Suprapubic skin (tissue), 4 donors: ENCODE measurements at regions not wholly inside any gene's neighbourhood (a gene's known extent, or its start where the extent isn't known, plus 50 kb on each side); places are given as distances from the start of the nearest gene placed in this dataset.

Source experiments
- DNase-seq, 2 donors: peaks; one replicate each; pipeline ENCODE4 v3.0.0-alpha.2; 2019; ENCODE audit warnings: low spot score in 2 of 2
- H3K27ac ChIP-seq: fragments of 200-600 bp; sonication (generic); one replicate; pipeline ENCODE4 v1.5.1; 2019
- H3K27me3 ChIP-seq: fragments of 200-600 bp; sonication (generic); one replicate; pipeline ENCODE4 v1.5.1; 2019
- H3K36me3 ChIP-seq: fragments of 200-600 bp; sonication (generic); one replicate; pipeline ENCODE4 v1.5.1; 2019
- H3K4me1 ChIP-seq: fragments of 200-600 bp; sonication (generic); one replicate; pipeline ENCODE4 v1.5.1; 2019
- H3K4me3 ChIP-seq: fragments of 200-600 bp; sonication (generic); one replicate; pipeline ENCODE4 v1.5.1; 2019; ENCODE audit warnings: mild to moderate bottlenecking
- H3K9me3 ChIP-seq: fragments of 200-600 bp; sonication (generic); one replicate; pipeline ENCODE4 v1.5.1; 2019
- CTCF ChIP-seq, 2 donors: fragments of 200-600 bp in 1 of 2; fragments of 450-650 bp in 1 of 2; sonication (generic) in 1 of 2; IDR thresholded peaks; one replicate each; pipeline ENCODE4 v1.5.1; 2016 to 2019; ENCODE audit warnings: antibody characterized with exemption in 2 of 2, mild to moderate bottlenecking in 1 of 2, moderate library complexity in 1 of 2
- EP300 ChIP-seq: sonication (generic); formaldehyde crosslinking; IDR thresholded peaks from one replicate; pipeline ENCODE4 v1.6.1; 2017; ENCODE audit warnings: antibody characterized with exemption
- POLR2A ChIP-seq, 2 donors: fragments of 450-650 bp; IDR thresholded peaks; one replicate each; pipeline ENCODE4 v1.6.1; 2017; ENCODE audit warnings: antibody characterized with exemption in 2 of 2, mild to moderate bottlenecking in 2 of 2, moderate library complexity in 2 of 2
- POLR2AphosphoS5 ChIP-seq, 3 donors: sonication (generic); formaldehyde crosslinking; IDR thresholded peaks; one replicate each; pipeline ENCODE4 v1.6.1; 2017; ENCODE audit warnings: antibody characterized with exemption in 3 of 3
- WGBS: methylation state at CpG from one replicate; pipeline ENCODE4 v1.1.5; 2018; 5-methylcytosine and 5-hydroxymethylcytosine counted together

- Histone ChIP-seq H3K27me3 (no peaks in the 10 kb centered on the region), H3K27ac (no peak overlapping the region), H3K4me3 (no peak overlapping the region), H3K4me1 (no peaks in the 10 kb centered on the region), H3K36me3 (no peaks in the 10 kb centered on the region), H3K9me3 (peaks cover 7% of the 10 kb centered on the region)
- DNase-seq, result no peak
- 61% methylated on average over 2 of the region's 2 CpGs for WGBS
- TF ChIP-seq CTCF (IDR thresholded peaks at IDR 0.05) (no peak), POLR2AphosphoS5 (IDR thresholded peaks at IDR 0.05) (no peak), POLR2A (IDR thresholded peaks at IDR 0.05) (no peak), EP300 (no peak)
These were observed 242.7 kb downstream of the TMEM182 start for GRCh38 chr2:103004426-103004942.

GRCh38 chr2:103005393-103005792, 243.6 kb downstream of the TMEM182 start:
- Histone ChIP-seq H3K9me3 (peaks cover 7% of the 10 kb centered on the region), H3K27me3 (no peaks in the 10 kb centered on the region), H3K4me1 (no peaks in the 10 kb centered on the region), H3K4me3 (no peak overlapping the region), H3K36me3 (no peaks in the 10 kb centered on the region), H3K27ac (no peak overlapping the region)
- no peak for DNase-seq
- TF ChIP-seq POLR2A (IDR thresholded peaks at IDR 0.05) (no peak), EP300 (no peak), POLR2AphosphoS5 (IDR thresholded peaks at IDR 0.05) (no peak), CTCF (IDR thresholded peaks at IDR 0.05) (no peak)
- 54% methylated on average over 3 of the region's 3 CpGs for WGBS

GRCh38 chr2:103007086-103007485, 245.3 kb downstream of the TMEM182 start:
- H3K4me1 ChIP-seq, result no peaks in the 10 kb centered on the region
- WGBS, result 73% methylated on average over 3 of the region's 3 CpGs
- TF ChIP-seq POLR2A (IDR thresholded peaks at IDR 0.05) (no peak), EP300 (no peak), CTCF (IDR thresholded peaks at IDR 0.05) (no peak), POLR2AphosphoS5 (IDR thresholded peaks at IDR 0.05) (no peak)

GRCh38 chr2:103008586-103008985, 246.8 kb downstream of the TMEM182 start:
- no peak overlapping the region for H3K27ac ChIP-seq
- DNase-seq, result no peak
- no peak overlapping the region for H3K4me3 ChIP-seq
- no peaks in the 10 kb centered on the region for H3K9me3 ChIP-seq
- 63% methylated on average over 6 of the region's 6 CpGs for WGBS
- H3K36me3 ChIP-seq, result no peaks in the 10 kb centered on the region
- no peaks in the 10 kb centered on the region for H3K27me3 ChIP-seq
- TF ChIP-seq CTCF (IDR thresholded peaks at IDR 0.05) (no peak), EP300 (no peak), POLR2AphosphoS5 (IDR thresholded peaks at IDR 0.05) (no peak)
- H3K4me1 ChIP-seq, result no peaks in the 10 kb centered on the region

More at GRCh38 chr2:103007086-103007485, 245.3 kb downstream of the TMEM182 start:
- H3K36me3 ChIP-seq, result no peaks in the 10 kb centered on the region
- H3K27ac ChIP-seq, result no peak overlapping the region
- no peak for DNase-seq
- no peaks in the 10 kb centered on the region for H3K27me3 ChIP-seq
- no peaks in the 10 kb centered on the region for H3K9me3 ChIP-seq
- H3K4me3 ChIP-seq, result no peak overlapping the region

GRCh38 chr2:103009871-103010270, 248.0 kb downstream of the TMEM182 start:
- no peak overlapping the region for H3K27ac ChIP-seq

More at GRCh38 chr2:103009871-103010270, 248.0 kb downstream of the TMEM182 start:
- Histone ChIP-seq H3K27me3 (no peaks in the 10 kb centered on the region), H3K9me3 (no peaks in the 10 kb centered on the region), H3K36me3 (no peaks in the 10 kb centered on the region), H3K4me3 (no peak overlapping the region), H3K4me1 (no peaks in the 10 kb centered on the region)
- no peak for DNase-seq
- TF ChIP-seq EP300 (no peak), POLR2AphosphoS5 (IDR thresholded peaks at IDR 0.05) (no peak), POLR2A (IDR thresholded peaks at IDR 0.05) (no peak), CTCF (IDR thresholded peaks at IDR 0.05) (no peak)
- WGBS, result 18% methylated on average over 5 of the region's 5 CpGs
